IMR-90 (cell line): ENCODE measurements at regions not wholly inside any gene's neighbourhood (a gene's known extent, or its start where the extent isn't known, plus 50 kb on each side); places are given as distances from the start of the nearest gene placed in this dataset.

Experiments used
- ATAC-seq: fragments of 200-7000 bp; cut with Tn5 transposase; 2 replicates; pipeline ENCODE4 v1.9.1; 2020; ENCODE audit warnings: low read depth, mild to moderate bottlenecking, moderate library complexity
- BruUV-seq: library from RNA; stranded (reverse); fragments of 400-500 nt; replicated peaks from 2 replicates; lab custom pipeline; 2021; lab: Mats Ljungman, UMichigan
- CTCF ChIA-PET: fragments of 300-600 bp; formaldehyde crosslinking; extraction: SDS; loops from one replicate; lab custom pipeline; 2021; ENCODE audit warnings: antibody characterized with exemption; lab: Yijun Ruan, JAX
- POLR2A ChIA-PET: fragments of 300-600 bp; sonication (Branson Sonifier 250); formaldehyde crosslinking; loops from one replicate; lab custom pipeline; 2022; ENCODE audit warnings: antibody characterized with exemption; ENCODE audit not compliant: unreplicated experiment; lab: Charles Lee
- DNase-seq: peaks from one replicate; pipeline ENCODE4 v3.0.0; 2013
- H2AFZ ChIP-seq: replicated peaks from 2 replicates; pipeline ENCODE3; 2013; ENCODE audit warnings: low read length, mild to moderate bottlenecking; ENCODE audit not compliant: poor library complexity
- H2AK5ac ChIP-seq: 2 replicates; pipeline ENCODE4 v1.6.1; 2013; ENCODE audit warnings: low read depth, low read length, inconsistent platforms
- H2AK9ac ChIP-seq: replicated peaks from 2 replicates; pipeline ENCODE3; 2013; ENCODE audit warnings: mild to moderate bottlenecking, low read depth, low read length, moderate library complexity; ENCODE audit not compliant: poor library complexity
- H2BK120ac ChIP-seq: 2 replicates; pipeline ENCODE4 v1.6.1; 2013; ENCODE audit warnings: low read depth, low read length, inconsistent platforms
- H2BK15ac ChIP-seq: 3 replicates; pipeline ENCODE4 v1.6.1; 2013; ENCODE audit warnings: low read depth, low read length, inconsistent platforms
- H2BK20ac ChIP-seq: 2 replicates; pipeline ENCODE4 v1.6.1; 2013; ENCODE audit warnings: low read depth, mild to moderate bottlenecking, inconsistent platforms, low read length, moderate library complexity
- H2BK5ac ChIP-seq: 2 replicates; pipeline ENCODE4 v1.6.1; 2013; ENCODE audit warnings: mild to moderate bottlenecking, low read depth, low read length, inconsistent platforms; ENCODE audit not compliant: poor library complexity, severe bottlenecking
- H3K14ac ChIP-seq: replicated peaks from 2 replicates; pipeline ENCODE4 v1.6.1; 2013; ENCODE audit warnings: low read depth, low read length, inconsistent platforms
- H3K18ac ChIP-seq: 2 replicates; pipeline ENCODE4 v1.6.1; 2013; ENCODE audit warnings: low read depth, low read length, control low read depth
- H3K23ac ChIP-seq: 2 replicates; pipeline ENCODE4 v1.6.1; 2013; ENCODE audit warnings: low read depth, low read length, inconsistent platforms
- H3K27ac ChIP-seq: 2 replicates; pipeline ENCODE4 v1.5.1; 2013; ENCODE audit warnings: mild to moderate bottlenecking, control low read depth, low read length; ENCODE audit not compliant: insufficient read depth
- H3K27me3 ChIP-seq: 2 replicates; pipeline ENCODE4 v1.6.1; 2013; ENCODE audit warnings: low read length; ENCODE audit not compliant: control insufficient read depth, insufficient read depth
- H3K36me3 ChIP-seq: 2 replicates; pipeline ENCODE4 v1.6.1; 2013; ENCODE audit warnings: low read length, mixed read lengths; ENCODE audit not compliant: control insufficient read depth, insufficient read depth
- H3K4ac ChIP-seq: 2 replicates; pipeline ENCODE4 v1.6.1; 2013; ENCODE audit warnings: low read depth, low read length, inconsistent platforms
- H3K4me1 ChIP-seq: 2 replicates; pipeline ENCODE4 v1.6.1; 2013; ENCODE audit warnings: low read length, mixed read lengths; ENCODE audit not compliant: control insufficient read depth, insufficient read depth
- H3K4me2 ChIP-seq: 2 replicates; pipeline ENCODE4 v1.6.1; 2013; ENCODE audit warnings: low read depth, mild to moderate bottlenecking, control low read depth, low read length, moderate library complexity
- H3K4me3 ChIP-seq: 2 replicates; pipeline ENCODE4 v1.5.1; 2013; ENCODE audit warnings: low read depth, mild to moderate bottlenecking, control low read depth, low read length, moderate library complexity; ENCODE audit not compliant: insufficient read depth
- H3K56ac ChIP-seq: 2 replicates; pipeline ENCODE4 v1.6.1; 2013; ENCODE audit warnings: low read length, inconsistent platforms; ENCODE audit not compliant: insufficient read depth; ENCODE audit errors: extremely low read depth
- H3K79me1 ChIP-seq, 2 experiments: 2 replicates each; pipeline ENCODE4 v1.6.1; 2013; ENCODE audit warnings: low read length in 2 of 2, inconsistent platforms in 1 of 2, low read depth in 1 of 2
- H3K9ac ChIP-seq: 2 replicates; pipeline ENCODE4 v1.6.1; 2013; ENCODE audit warnings: low read depth, low read length, control low read depth
- H3K9me1 ChIP-seq: 2 replicates; pipeline ENCODE4 v1.6.1; 2013; ENCODE audit warnings: low read length, inconsistent platforms; ENCODE audit not compliant: insufficient read depth
- H3K9me3 ChIP-seq: 2 replicates; pipeline ENCODE4 v1.6.1; 2013; ENCODE audit warnings: low read length; ENCODE audit not compliant: control insufficient read depth, insufficient read depth
- H4K20me1 ChIP-seq: 2 replicates; pipeline ENCODE4 v1.6.1; 2013; ENCODE audit warnings: low read length, inconsistent platforms; ENCODE audit not compliant: insufficient read depth
- H4K5ac ChIP-seq: 2 replicates; pipeline ENCODE4 v1.6.1; 2013; ENCODE audit warnings: mild to moderate bottlenecking, low read depth, low read length, control low read depth
- H4K8ac ChIP-seq, 2 experiments: 2 replicates each; pipeline ENCODE4 v1.6.1; 2013; ENCODE audit warnings: low read depth in 2 of 2, low read length in 2 of 2, control low read depth in 1 of 2, inconsistent platforms in 1 of 2
- H4K91ac ChIP-seq: 2 replicates; pipeline ENCODE4 v1.6.1; 2013; ENCODE audit warnings: low read depth, low read length, inconsistent platforms; ENCODE audit not compliant: insufficient read depth
- CEBPB ChIP-seq: IDR thresholded peaks from 2 replicates; pipeline ENCODE4 v1.6.1; 2012; ENCODE audit warnings: low read depth, low read length, improper control_type of control experiment
- RFX5 ChIP-seq: IDR thresholded peaks from 2 replicates; pipeline ENCODE4 v1.8.0; 2012; ENCODE audit warnings: low read depth, mild to moderate bottlenecking, low read length, moderate library complexity
- WGBS, 2 experiments: methylation state at CpG; one replicate each; pipeline versions ENCODE4 v1.1.5 to v1.1.7; 2013; ENCODE audit warnings: missing lambda C conversion rate in 2 of 2; ENCODE audit not compliant: insufficient read length in 1 of 2; ENCODE audit errors: extremely low coverage in 2 of 2; 5-methylcytosine and 5-hydroxymethylcytosine counted together
- dilution Hi-C: fragments of 300-500 bp; cut with HindIII; formaldehyde crosslinking; loops from one replicate; pipeline ENCODE4 v1.14.3; 2018; ENCODE audit warnings: low sequenced_read_pairs; ENCODE audit not compliant: unreplicated experiment
- in situ Hi-C: fragments of 300-500 bp; cut with MboI; formaldehyde crosslinking; loops from 3 replicates; pipeline ENCODE4 v1.14.3; 2019; ENCODE audit warnings: low sequenced_read_pairs, inconsistent platforms, mixed read lengths
- intact Hi-C: fragments of 100-400 bp; cut with micrococcal nuclease; formaldehyde crosslinking; loops from 2 replicates; pipeline ENCODE4 v1.10.0; 2022
- TF ChIP-seq, protein P1 (sequence below): fragments of 150-350 bp; IDR thresholded peaks from 2 replicates; pipeline ENCODE4 v1.6.1; 2016; ENCODE audit warnings: low read depth, mild to moderate bottlenecking, low read length, moderate library complexity, borderline replicate concordance

GRCh38 chr4:29326004-29326403 is 1394.2 kb upstream of the PCDH7 start:
- H2AK5ac ChIP-seq, result no peak overlapping the region
- no TSS peak for BruUV-seq
- no peak overlapping the region for H2BK20ac ChIP-seq
- in situ Hi-C loops (no loop called here), intact Hi-C loops (no loop called here), dilution Hi-C loops (no loop called here)
- no peaks in the 10 kb centered on the region for H3K9me3 ChIP-seq
- H3K4me2 ChIP-seq, result no peak overlapping the region
- H2AK9ac ChIP-seq, result no peak overlapping the region
- H2BK120ac ChIP-seq, result no peak overlapping the region
- H3K9me1 ChIP-seq, result no peaks in the 10 kb centered on the region; the same call in 1 of the 2 replicates
- no peak overlapping the region for H3K4me3 ChIP-seq
- H2AFZ ChIP-seq, result no peak overlapping the region
- H3K27me3 ChIP-seq, result no peaks in the 10 kb centered on the region
- no peak overlapping the region for H3K9ac ChIP-seq
- H3K79me1 ChIP-seq, result no peaks in the 10 kb centered on the region
- H4K5ac ChIP-seq, result no peak overlapping the region
- ATAC-seq (no peak), DNase-seq (no peak)
- no peak overlapping the region for H2BK5ac ChIP-seq
- no peaks in the 10 kb centered on the region for H3K36me3 ChIP-seq
- no peak overlapping the region for H2BK15ac ChIP-seq
- no peak overlapping the region for H3K27ac ChIP-seq
- no peak overlapping the region for H3K23ac ChIP-seq
- H4K8ac ChIP-seq, result no peak overlapping the region
- H3K4me1 ChIP-seq, result peaks cover 2% of the 10 kb centered on the region
- WGBS, 2 experiments, result no CpG with 5 or more reads among the region's 2 CpGs
- H3K18ac ChIP-seq, result no peak overlapping the region
- no peaks in the 10 kb centered on the region for H4K20me1 ChIP-seq
- CTCF ChIA-PET, result no interaction called here
- H3K14ac ChIP-seq, result no peak overlapping the region
- no peak overlapping the region for H3K56ac ChIP-seq
- TF ChIP-seq CEBPB, result no peak
- TF ChIP-seq RFX5, result no peak
- TF ChIP-seq, protein P1, sequence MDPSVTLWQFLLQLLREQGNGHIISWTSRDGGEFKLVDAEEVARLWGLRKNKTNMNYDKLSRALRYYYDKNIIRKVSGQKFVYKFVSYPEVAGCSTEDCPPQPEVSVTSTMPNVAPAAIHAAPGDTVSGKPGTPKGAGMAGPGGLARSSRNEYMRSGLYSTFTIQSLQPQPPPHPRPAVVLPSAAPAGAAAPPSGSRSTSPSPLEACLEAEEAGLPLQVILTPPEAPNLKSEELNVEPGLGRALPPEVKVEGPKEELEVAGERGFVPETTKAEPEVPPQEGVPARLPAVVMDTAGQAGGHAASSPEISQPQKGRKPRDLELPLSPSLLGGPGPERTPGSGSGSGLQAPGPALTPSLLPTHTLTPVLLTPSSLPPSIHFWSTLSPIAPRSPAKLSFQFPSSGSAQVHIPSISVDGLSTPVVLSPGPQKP, result no peak
- H4K91ac ChIP-seq, result no peak overlapping the region
- H3K4ac ChIP-seq, result no peak overlapping the region
- POLR2A ChIA-PET, result no interaction called here
